ENCODE measurements at regions not wholly inside any gene's neighbourhood (a gene's known extent, or its start where the extent isn't known, plus 50 kb on each side); places are given as distances from the start of the nearest gene placed in this dataset.

- TF ChIP-seq CTCF (conservative IDR thresholded peaks at IDR 0.05; ENCODE audit: low read depth, low read length): no peak
- TF ChIP-seq EZH2 (IDR thresholded peaks at IDR 0.05; ENCODE audit: borderline replicate concordance, low read depth, low read length, poor library complexity, severe bottlenecking): no peak
Observed at GRCh38 chr2:172333235-172333977, 94.0 kb upstream of the ITGA6 start.
